HG02852 (cell line): ENCODE measurements at regions not wholly inside any gene's neighbourhood (a gene's known extent, or its start where the extent isn't known, plus 50 kb on each side); places are given as distances from the start of the nearest gene placed in this dataset.

ENCODE experiments used
- ATAC-seq: cut with Tn5 transposase; IDR thresholded peaks from one replicate; pipeline ENCODE4 v1.9.1; 2021; ENCODE audit warnings: mild to moderate bottlenecking, moderate library complexity; ENCODE audit not compliant: unreplicated experiment

- no peak for ATAC-seq
Observed at GRCh38 chr18:78898066-78898465, 81.6 kb upstream of the SALL3 start.

DNA sequence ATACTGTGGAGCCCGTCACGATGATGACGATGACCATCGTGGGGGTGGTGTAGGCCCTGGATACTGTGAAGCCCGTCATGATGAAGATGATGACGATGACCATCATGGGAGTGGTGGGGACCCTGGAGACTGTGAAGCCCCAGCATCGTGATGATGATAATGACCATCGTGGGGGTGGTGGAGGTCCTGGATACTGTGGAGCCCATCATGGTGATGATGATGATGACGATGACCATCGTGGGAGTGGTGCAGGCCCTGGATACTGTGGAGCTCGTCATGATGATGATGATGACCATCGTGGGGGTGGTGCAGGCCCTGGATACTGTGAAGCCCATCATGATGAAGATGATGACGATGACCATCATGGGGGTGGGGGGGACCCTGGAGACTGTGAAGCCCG is 81.0 kb upstream of the SALL3 start:
- ATAC-seq = no peak

- no peak for ATAC-seq
Observed at GRCh38 chr18:78899241-78899640, 80.4 kb upstream of the SALL3 start.

- no peak for ATAC-seq
Observed at GRCh38 chr18:78900938-78901909, 78.4 kb upstream of the SALL3 start.

GRCh38 chr18:78901923-78902794 is 77.5 kb upstream of the SALL3 start:
- ATAC-seq = no peak

DNA sequence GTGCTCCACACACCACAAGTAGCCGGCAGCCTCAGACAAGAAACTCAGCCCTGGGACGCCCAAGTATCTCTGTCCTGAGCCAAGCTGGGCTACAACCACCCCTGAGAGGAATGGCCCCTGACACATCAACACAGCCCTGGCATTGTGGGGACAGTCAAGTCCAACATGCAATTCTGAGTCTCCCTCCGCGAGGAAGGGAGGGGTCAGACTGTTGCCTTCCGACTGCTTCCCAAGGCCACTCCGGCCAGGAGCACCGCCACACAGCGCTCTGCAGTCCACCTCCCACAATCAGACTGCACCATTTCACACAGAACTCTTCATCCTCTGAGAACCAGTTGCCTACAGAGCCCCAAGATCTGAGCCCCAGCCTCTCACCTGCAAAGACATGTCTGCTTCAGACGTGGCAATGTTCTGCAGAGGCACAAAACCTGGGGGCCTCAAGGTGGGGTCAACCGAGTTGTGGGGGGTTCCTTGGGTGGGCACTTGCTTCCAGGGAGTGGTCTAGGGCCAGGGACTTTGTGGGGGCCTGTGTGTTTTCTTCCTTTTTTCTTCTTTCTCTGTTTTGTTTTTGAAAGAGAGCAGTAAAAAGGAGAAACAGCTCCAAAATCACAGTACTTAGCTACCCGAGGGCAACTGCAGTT is 76.7 kb upstream of the SALL3 start:
- ATAC-seq = no peak

DNA sequence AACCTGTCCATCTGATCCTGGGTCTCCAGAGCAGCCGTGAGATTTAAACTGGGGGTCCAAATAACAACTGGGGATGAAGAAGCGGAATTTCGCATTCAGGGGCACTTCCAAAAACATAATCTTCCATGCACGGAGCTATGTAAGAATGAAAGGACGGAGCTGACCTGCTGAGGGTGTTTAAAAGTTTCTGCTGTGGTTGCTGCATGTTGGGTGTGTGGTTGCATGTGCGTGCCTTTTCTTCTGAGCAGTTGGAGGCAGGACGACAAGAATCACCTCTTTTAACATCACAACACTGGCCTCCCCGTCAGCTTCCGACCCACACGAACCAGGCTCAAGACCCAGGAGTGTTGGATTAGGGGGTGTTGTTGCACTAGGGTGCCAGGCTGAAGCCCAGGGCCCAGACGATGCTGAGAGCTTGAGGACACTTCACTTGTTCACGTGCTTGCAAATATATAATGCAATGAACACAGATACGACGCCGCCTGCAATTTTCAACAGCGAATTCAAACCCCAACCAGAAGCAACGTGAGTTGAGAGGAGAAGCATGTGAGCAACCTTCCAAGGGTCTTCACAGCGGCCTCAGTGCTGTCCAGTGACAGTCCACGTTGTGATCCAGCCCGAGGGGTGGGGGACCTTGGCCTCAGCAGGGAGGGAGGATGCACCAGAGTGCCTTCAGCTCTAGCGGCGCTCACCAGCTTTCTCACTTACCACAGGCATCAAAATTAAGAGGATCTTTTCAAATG is 76.0 kb upstream of the SALL3 start:
- ATAC-seq = no peak

- no peak for ATAC-seq
Observed at GRCh38 chr18:78904179-78904531, 75.5 kb upstream of the SALL3 start.

DNA sequence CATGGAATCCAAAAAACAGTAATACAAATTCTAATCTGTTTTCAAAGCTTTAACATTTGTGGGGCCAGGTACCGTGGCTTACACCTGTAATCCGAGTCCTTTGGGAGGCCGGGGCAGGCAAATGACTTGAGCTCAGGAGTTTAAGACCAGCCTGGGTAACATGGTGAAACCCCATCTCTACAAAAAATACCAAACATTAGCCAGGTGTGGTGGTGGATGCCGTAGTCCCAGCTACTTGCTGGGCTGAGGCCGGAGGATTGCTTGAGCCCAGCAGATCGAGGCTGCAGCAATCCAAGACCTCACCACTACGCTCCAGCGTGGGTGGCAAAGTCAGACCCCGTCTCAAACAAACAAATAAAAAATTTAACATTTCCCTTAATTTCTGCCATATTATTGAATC is 74.3 kb upstream of the SALL3 start:
- ATAC-seq = no peak

DNA sequence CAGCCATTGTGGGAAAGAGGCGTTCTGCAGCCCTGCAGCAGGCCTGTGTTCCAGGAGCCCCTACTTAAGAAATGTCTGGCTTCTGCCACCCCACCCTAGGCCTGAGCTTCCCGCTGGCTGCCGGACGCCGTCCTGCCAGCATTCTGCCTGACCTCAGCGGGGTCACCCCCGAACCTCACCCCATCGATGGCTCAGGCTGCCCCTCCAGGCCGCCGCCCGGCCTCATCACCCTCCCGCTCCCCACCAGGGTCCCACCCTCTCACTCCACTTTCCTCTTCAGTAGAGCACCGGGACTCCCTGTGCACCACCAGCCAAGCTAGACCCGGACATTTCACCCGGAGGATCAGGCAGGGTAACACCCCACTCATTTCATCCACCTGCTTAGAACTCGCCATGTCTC is 73.6 kb upstream of the SALL3 start:
- ATAC-seq = no peak

GRCh38 chr18:78908462-78909260 is 71.0 kb upstream of the SALL3 start:
- ATAC-seq = no peak

- no peak for ATAC-seq
Observed at GRCh38 chr18:78911751-78912283, 67.8 kb upstream of the SALL3 start.

- ATAC-seq = no peak
Observed at GRCh38 chr18:78912336-78912735, 67.3 kb upstream of the SALL3 start.

DNA sequence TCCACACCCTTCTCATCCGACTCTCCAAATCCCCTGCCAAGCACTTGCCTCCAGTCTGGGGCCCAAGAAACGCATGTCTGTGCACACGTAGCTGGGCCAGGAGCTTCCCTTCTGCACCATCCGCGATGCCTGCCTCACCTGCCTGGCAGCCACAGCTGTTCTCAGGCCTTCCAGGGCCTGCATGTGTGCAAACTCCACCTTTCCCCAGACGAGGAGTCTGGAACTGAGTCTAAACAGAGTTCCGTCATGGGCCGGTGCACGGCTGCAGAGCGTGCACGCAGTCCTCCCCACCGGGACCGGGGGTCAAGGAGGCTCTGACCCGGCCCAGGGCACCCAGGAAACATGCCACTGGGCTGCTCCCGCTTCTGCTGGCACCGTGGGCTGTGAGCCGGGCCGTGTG is 66.8 kb upstream of the SALL3 start:
- ATAC-seq = no peak

DNA sequence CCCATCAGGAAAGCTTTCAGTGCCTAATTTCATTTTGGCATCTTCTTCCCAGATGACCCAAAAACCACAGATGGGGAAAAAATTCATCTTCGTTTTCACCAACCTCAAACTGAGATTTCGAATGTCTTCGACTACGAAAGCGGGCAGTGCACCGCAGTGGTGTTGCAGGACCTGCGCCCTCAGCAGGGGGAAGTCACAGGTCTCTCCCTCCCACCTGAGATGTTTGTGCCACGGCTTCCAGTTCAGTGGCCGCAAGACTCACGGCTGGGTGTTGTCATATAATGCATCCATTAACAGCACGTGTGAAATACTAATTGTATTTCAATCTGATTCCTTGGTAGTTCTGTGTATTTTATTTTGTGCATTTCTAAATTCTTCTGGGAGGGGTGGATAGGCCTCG is 66.2 kb upstream of the SALL3 start:
- no peak for ATAC-seq

- ATAC-seq = no peak
Observed at GRCh38 chr18:78913830-78914231, 65.8 kb upstream of the SALL3 start.

DNA sequence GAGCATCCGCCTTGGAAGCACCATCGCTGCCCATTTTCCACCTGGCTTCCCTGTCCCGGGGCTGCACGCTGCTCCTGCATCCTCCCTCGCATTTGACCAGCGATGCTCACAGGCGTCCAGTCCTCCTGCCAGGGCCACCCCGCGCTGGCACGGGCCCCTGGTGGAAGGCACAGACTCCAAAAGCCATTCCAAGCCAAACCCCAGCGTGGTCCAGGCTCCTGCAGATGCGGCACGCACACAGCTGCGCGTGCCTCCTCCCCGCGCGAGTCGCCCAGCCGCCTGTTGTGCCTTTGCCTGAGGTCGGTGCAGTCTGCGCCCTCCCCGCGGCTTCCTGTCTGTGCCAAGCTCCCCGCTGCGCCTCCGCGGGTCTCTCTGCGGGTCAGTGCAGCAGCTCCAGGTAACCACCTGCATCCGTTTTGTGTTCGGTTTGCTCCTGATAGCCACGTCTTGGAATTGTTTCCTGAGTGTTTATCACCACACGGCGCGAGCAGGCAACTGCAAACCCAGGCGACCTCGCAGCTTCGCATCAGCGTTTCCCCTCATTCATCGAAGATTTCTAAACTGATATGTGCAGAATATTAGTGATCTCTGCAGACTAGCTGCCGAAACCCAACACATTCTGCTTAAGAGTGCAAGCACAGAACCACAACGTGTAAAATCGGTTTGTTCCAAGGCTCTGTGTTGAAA is 65.2 kb upstream of the SALL3 start:
- no peak for ATAC-seq

DNA sequence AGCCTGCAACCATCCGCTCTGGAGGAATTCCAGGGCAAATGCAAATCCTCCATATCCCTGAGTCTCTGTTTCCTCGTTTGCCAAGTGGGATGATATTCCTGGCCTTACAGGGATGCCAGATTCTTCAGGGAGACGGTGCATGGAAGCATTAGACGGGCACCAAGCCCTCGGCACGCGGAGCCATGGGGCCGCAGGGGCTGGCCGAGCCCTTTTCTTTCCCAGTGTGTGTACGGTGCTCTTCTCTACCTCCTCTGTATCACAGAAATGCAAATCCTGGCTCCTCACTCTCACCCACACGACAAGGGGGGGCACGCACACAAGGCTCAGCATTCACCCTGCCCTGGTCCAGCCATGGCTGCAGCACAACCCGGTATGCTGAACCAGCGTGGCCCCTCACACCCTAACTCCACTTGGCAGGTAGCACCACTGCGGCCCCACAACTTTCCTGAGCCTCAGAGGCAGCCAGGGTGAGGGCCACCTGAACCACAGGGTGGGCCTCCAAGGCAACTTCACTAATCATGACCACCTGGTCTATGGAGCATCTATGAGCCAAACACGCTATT is 64.1 kb upstream of the SALL3 start:
- no peak for ATAC-seq

DNA sequence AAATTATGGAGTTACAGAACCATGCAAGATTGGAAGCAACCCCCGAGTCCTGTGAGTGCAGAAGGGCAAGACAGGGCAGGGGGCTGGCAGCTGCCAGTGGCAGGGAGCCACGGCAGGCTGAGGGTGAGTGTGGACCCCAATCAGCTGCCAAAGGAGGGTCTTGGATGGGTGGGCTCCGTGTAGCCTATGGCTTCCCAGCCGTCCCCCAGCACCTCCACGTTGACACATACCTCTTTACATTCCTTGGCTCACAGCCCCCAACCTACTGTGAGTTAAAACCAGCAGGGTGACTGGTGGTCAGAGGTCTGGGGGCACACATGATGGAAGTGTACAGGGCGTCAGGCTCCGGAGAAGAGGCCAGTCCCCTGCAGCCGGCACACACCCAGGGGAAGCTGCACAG is 60.9 kb upstream of the SALL3 start:
- ATAC-seq = no peak
